ENCODE measurements at regions not wholly inside any gene's neighbourhood (a gene's known extent, or its start where the extent isn't known, plus 50 kb on each side); places are given as distances from the start of the nearest gene placed in this dataset.

GRCh38 chr13:79802389-79803085 lies 321.6 kb downstream of the NDFIP2 start:
- no peaks in the 10 kb centered on the region for H3K36me3 ChIP-seq
- no peaks in the 10 kb centered on the region for H3K9me3 ChIP-seq
- no peak for DNase-seq
- no peaks in the 10 kb centered on the region for H3K4me1 ChIP-seq
- intact Hi-C loops (cut with DNase I): no loop called here
- no peak overlapping the region for H3K27ac ChIP-seq
- H3K9ac ChIP-seq (ENCODE audit: low read depth in 2 of 2, low read length in 2 of 2): no peak overlapping the region
- no peak for TF ChIP-seq CTCF (IDR thresholded peaks at IDR 0.05)
- H3K4me3 ChIP-seq: no peak overlapping the region
- H3K27me3 ChIP-seq: no peaks in the 10 kb centered on the region

- no peaks in the 10 kb centered on the region for H3K9me3 ChIP-seq
- intact Hi-C loops (cut with DNase I): no loop called here
- H3K9ac ChIP-seq (ENCODE audit: low read depth in 2 of 2, low read length in 2 of 2): no peak overlapping the region
- no peak overlapping the region for H3K4me3 ChIP-seq
- DNase-seq: no peak
- TF ChIP-seq CTCF (IDR thresholded peaks at IDR 0.05): no peak
- no peaks in the 10 kb centered on the region for H3K4me1 ChIP-seq
- no peaks in the 10 kb centered on the region for H3K27me3 ChIP-seq
- H3K27ac ChIP-seq: no peak overlapping the region
- no peaks in the 10 kb centered on the region for H3K36me3 ChIP-seq
Measured at GRCh38 chr13:79799059-79799867, 318.3 kb downstream of the NDFIP2 start.

- no peaks in the 10 kb centered on the region for H3K36me3 ChIP-seq
- no peak for DNase-seq
- intact Hi-C loops (cut with DNase I): no loop called here
- no peak overlapping the region for H3K9ac ChIP-seq (ENCODE audit: low read depth in 2 of 2, low read length in 2 of 2)
- no peak overlapping the region for H3K27ac ChIP-seq
- H3K9me3 ChIP-seq: no peaks in the 10 kb centered on the region
- H3K4me1 ChIP-seq: no peaks in the 10 kb centered on the region
- H3K4me3 ChIP-seq: no peak overlapping the region
- no peaks in the 10 kb centered on the region for H3K27me3 ChIP-seq
- no peak for TF ChIP-seq CTCF (IDR thresholded peaks at IDR 0.05)
Measured at GRCh38 chr13:79796136-79796535, 315.2 kb downstream of the NDFIP2 start.

- no peak overlapping the region for H3K9ac ChIP-seq (ENCODE audit: low read depth in 2 of 2, low read length in 2 of 2)
- no peak for TF ChIP-seq CTCF (IDR thresholded peaks at IDR 0.05)
- no peaks in the 10 kb centered on the region for H3K27me3 ChIP-seq
- intact Hi-C loops (cut with DNase I): no loop called here
- no peak overlapping the region for H3K4me3 ChIP-seq
- no peaks in the 10 kb centered on the region for H3K4me1 ChIP-seq
- no peaks in the 10 kb centered on the region for H3K36me3 ChIP-seq
- H3K9me3 ChIP-seq: no peaks in the 10 kb centered on the region
- no peak for DNase-seq
- no peak overlapping the region for H3K27ac ChIP-seq
Measured at GRCh38 chr13:79794931-79795330, 314.0 kb downstream of the NDFIP2 start.

- H3K9me3 ChIP-seq: no peaks in the 10 kb centered on the region
- H3K27me3 ChIP-seq: no peaks in the 10 kb centered on the region
- no peaks in the 10 kb centered on the region for H3K36me3 ChIP-seq
- H3K4me3 ChIP-seq: no peak overlapping the region
- no peak for DNase-seq
- no peak for TF ChIP-seq CTCF (IDR thresholded peaks at IDR 0.05)
- no peaks in the 10 kb centered on the region for H3K4me1 ChIP-seq
- H3K9ac ChIP-seq (ENCODE audit: low read depth in 2 of 2, low read length in 2 of 2): no peak overlapping the region
- intact Hi-C loops (cut with DNase I): no loop called here
- no peak overlapping the region for H3K27ac ChIP-seq
Measured at GRCh38 chr13:79792716-79793115, 311.8 kb downstream of the NDFIP2 start.

Data from colonic mucosa (tissue), 4 donors.